GM23338 (cell line): ENCODE measurements at regions not wholly inside any gene's neighbourhood (a gene's known extent, or its start where the extent isn't known, plus 50 kb on each side); places are given as distances from the start of the nearest gene placed in this dataset.

Experiments used
- ATAC-seq: fragments of 200-7000 bp; cut with Tn5 transposase; 3 replicates; pipeline ENCODE4 v1.9.1; 2020
- DNase-seq: peaks from one replicate; pipeline ENCODE4 v3.0.0-alpha.2; 2015; ENCODE audit warnings: low spot score
- H2AFZ ChIP-seq: fragments of 200-600 bp; sonication (generic); 2 replicates; pipeline ENCODE4 v1.8.0; 2016; ENCODE audit warnings: antibody characterized with exemption, mild to moderate bottlenecking, moderate library complexity
- H3F3A ChIP-seq: fragments of 200-600 bp; sonication (generic); replicated peaks from 2 replicates; pipeline ENCODE4 v1.8.0; 2017; ENCODE audit warnings: antibody characterized with exemption, mixed run types, low read depth
- H3K27ac ChIP-seq: fragments of 200-600 bp; sonication (generic); 2 replicates; pipeline ENCODE4 v1.6.1; 2016; ENCODE audit warnings: low read depth
- H3K27me3 ChIP-seq: fragments of 200-600 bp; sonication (generic); 2 replicates; pipeline ENCODE4 v1.8.0; 2016; ENCODE audit warnings: mild to moderate bottlenecking, mixed run types, moderate library complexity; ENCODE audit not compliant: insufficient read depth
- H3K36me3 ChIP-seq: fragments of 200-600 bp; sonication (generic); 2 replicates; pipeline ENCODE4 v1.8.0; 2016; ENCODE audit warnings: mild to moderate bottlenecking; ENCODE audit not compliant: insufficient read depth
- H3K4me1 ChIP-seq: fragments of 200-600 bp; sonication (generic); 2 replicates; pipeline ENCODE4 v1.8.0; 2016; ENCODE audit warnings: mild to moderate bottlenecking, moderate library complexity; ENCODE audit not compliant: insufficient read depth
- H3K4me2 ChIP-seq: fragments of 200-600 bp; sonication (generic); 2 replicates; pipeline ENCODE4 v1.7.1; 2017; ENCODE audit warnings: mixed run types
- H3K4me3 ChIP-seq: fragments of 200-600 bp; sonication (generic); 2 replicates; pipeline ENCODE4 v1.6.1; 2016; ENCODE audit warnings: mixed run types
- H3K79me2 ChIP-seq: fragments of 200-600 bp; sonication (generic); replicated peaks from 2 replicates; pipeline ENCODE4 v1.8.0; 2017; ENCODE audit warnings: mild to moderate bottlenecking; ENCODE audit not compliant: insufficient read depth
- H3K9me2 ChIP-seq: fragments of 200-600 bp; sonication (generic); 2 replicates; pipeline ENCODE4 v1.8.0; 2017; ENCODE audit not compliant: insufficient read depth
- H4K20me1 ChIP-seq: fragments of 200-600 bp; sonication (generic); replicated peaks from 2 replicates; pipeline ENCODE4 v1.8.0; 2017; ENCODE audit warnings: mild to moderate bottlenecking; ENCODE audit not compliant: insufficient read depth
- H3K27ac Mint-ChIP-seq: 2 replicates; pipeline ENCODE4 v1.8.0; 2020; ENCODE audit warnings: inconsistent platforms, mild to moderate bottlenecking, moderate library complexity, mixed read lengths
- H3K27me3 Mint-ChIP-seq: 3 replicates; pipeline ENCODE4 v1.8.0; 2022; ENCODE audit warnings: low read depth, mild to moderate bottlenecking, moderate library complexity, mixed read lengths, inconsistent platforms; ENCODE audit not compliant: insufficient read depth, poor library complexity
- H3K36me3 Mint-ChIP-seq: 3 replicates; pipeline ENCODE4 v1.8.0; 2021; ENCODE audit warnings: low read depth, mild to moderate bottlenecking, inconsistent platforms, moderate library complexity, mixed read lengths
- H3K4me1 Mint-ChIP-seq: 3 replicates; pipeline ENCODE4 v1.8.0; 2020; ENCODE audit warnings: mild to moderate bottlenecking, inconsistent platforms, mixed read lengths
- H3K4me3 Mint-ChIP-seq: 3 replicates; pipeline ENCODE4 v1.8.0; 2021; ENCODE audit warnings: moderate library complexity, mild to moderate bottlenecking, inconsistent platforms, mixed read lengths
- H3K9me3 Mint-ChIP-seq: 3 replicates; pipeline ENCODE4 v1.8.0; 2020; ENCODE audit warnings: moderate library complexity, mild to moderate bottlenecking, inconsistent platforms, mixed read lengths
- CREB1 ChIP-seq: fragments of 250-450 bp; sonication (Bioruptor Pico); IDR thresholded peaks from 2 replicates; pipeline ENCODE4 v1.5.0; 2020; ENCODE audit warnings: low read depth, mild to moderate bottlenecking, moderate library complexity
- EZH2 ChIP-seq: fragments of 200-600 bp; sonication (generic); IDR thresholded peaks from one replicate; pipeline ENCODE4 v1.8.0; 2017; ENCODE audit warnings: antibody characterized with exemption, mild to moderate bottlenecking, low read depth; ENCODE audit not compliant: unreplicated experiment
- EZH2phosphoT487 ChIP-seq: fragments of 200-600 bp; sonication (generic); IDR thresholded peaks from one replicate; pipeline ENCODE4 v1.8.1; 2018; ENCODE audit warnings: antibody characterized with exemption; ENCODE audit not compliant: unreplicated experiment
- JUNB ChIP-seq: IDR thresholded peaks from one replicate; pipeline ENCODE4 v1.6.1; 2016; ENCODE audit warnings: antibody characterized with exemption; ENCODE audit not compliant: unreplicated experiment
- NANOG ChIP-seq: IDR thresholded peaks from 2 replicates; pipeline ENCODE4 v1.6.1; 2016; ENCODE audit warnings: antibody characterized with exemption, borderline replicate concordance
- POLR2AphosphoS5 ChIP-seq: IDR thresholded peaks from 2 replicates; pipeline ENCODE4 v1.6.1; 2016; ENCODE audit warnings: antibody characterized with exemption, low read depth
- STAT1 ChIP-seq: IDR thresholded peaks from one replicate; pipeline ENCODE4 v1.6.1; 2016; ENCODE audit warnings: antibody characterized with exemption; ENCODE audit not compliant: unreplicated experiment
- ZNF114 ChIP-seq: fragments of 250-450 bp; sonication (Bioruptor Pico); IDR thresholded peaks from 2 replicates; pipeline ENCODE4 v1.5.0; 2020; ENCODE audit warnings: mild to moderate bottlenecking, moderate library complexity
- ZNF331 ChIP-seq: fragments of 250-450 bp; sonication (Bioruptor Pico); IDR thresholded peaks from 2 replicates; pipeline ENCODE4 v1.5.0; 2020; ENCODE audit warnings: low read depth, mild to moderate bottlenecking, moderate library complexity
- TF ChIP-seq, protein P1 (sequence below): IDR thresholded peaks from one replicate; pipeline ENCODE4 v1.6.1; 2018; ENCODE audit warnings: antibody characterized with exemption; ENCODE audit not compliant: unreplicated experiment
- TF ChIP-seq, protein P2 (sequence below): fragments of 250-450 bp; sonication (Bioruptor Pico); IDR thresholded peaks from 2 replicates; pipeline ENCODE4 v1.5.0; 2020; ENCODE audit warnings: mild to moderate bottlenecking, moderate library complexity
- TF ChIP-seq, protein P3 (sequence below), 2 experiments: fragments of 200-600 bp in 1 of 2; sonication (generic) in 1 of 2; conservative IDR thresholded peaks; 2 replicates each; pipeline versions ENCODE4 v1.5.1 to v1.6.1; 2016 to 2017; ENCODE audit warnings: antibody characterized with exemption in 2 of 2, low read depth in 2 of 2, mild to moderate bottlenecking in 2 of 2, moderate library complexity in 1 of 2
- TF ChIP-seq, protein P4 (sequence below): IDR thresholded peaks from 2 replicates; pipeline ENCODE4 v1.6.1; 2016; ENCODE audit warnings: antibody characterized with exemption

DNA sequence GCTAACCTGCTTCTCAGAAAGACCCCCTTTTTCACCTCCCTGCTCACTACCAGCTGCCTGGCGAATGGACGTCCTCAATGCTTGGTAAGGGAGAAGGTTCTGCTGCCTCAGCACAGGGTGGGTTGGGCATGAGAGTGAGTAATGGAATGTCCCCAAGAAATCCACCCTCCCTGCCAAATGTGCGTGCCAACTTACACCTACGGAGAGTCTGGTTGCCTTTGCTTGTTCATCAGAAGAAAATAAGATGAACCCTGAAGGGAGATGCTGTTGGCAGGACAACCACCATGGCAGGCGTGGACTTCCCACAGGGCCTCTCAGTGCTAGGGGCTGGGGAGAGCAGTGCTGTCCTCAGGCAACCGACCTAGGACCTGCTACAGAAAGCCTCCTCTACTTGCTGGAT is 106.0 kb downstream of the XCL2 start:
- Mint-ChIP-seq H3K36me3 (no peaks in the 10 kb centered on the region; the same call in 2 of the 3 replicates), H3K27ac (no peak overlapping the region), H3K4me1 (peaks cover 8% of the 10 kb centered on the region; the same call in 1 of the 3 replicates), H3K9me3 (no peaks in the 10 kb centered on the region), H3K4me3 (no peak overlapping the region), H3K27me3 (peaks cover 6% of the 10 kb centered on the region)
- Histone ChIP-seq H3K4me1 (no peaks in the 10 kb centered on the region), H3K4me3 (no peak overlapping the region), H3K9me2 (no peaks in the 10 kb centered on the region), H3K79me2 (no peaks in the 10 kb centered on the region), H3K27me3 (no peaks in the 10 kb centered on the region), H3K4me2 (no peak overlapping the region), H2AFZ (no peak overlapping the region), H3K27ac (no peak overlapping the region), H3F3A (no peaks in the 10 kb centered on the region), H3K36me3 (no peaks in the 10 kb centered on the region), H4K20me1 (no peaks in the 10 kb centered on the region)
- TF ChIP-seq, protein P1, sequence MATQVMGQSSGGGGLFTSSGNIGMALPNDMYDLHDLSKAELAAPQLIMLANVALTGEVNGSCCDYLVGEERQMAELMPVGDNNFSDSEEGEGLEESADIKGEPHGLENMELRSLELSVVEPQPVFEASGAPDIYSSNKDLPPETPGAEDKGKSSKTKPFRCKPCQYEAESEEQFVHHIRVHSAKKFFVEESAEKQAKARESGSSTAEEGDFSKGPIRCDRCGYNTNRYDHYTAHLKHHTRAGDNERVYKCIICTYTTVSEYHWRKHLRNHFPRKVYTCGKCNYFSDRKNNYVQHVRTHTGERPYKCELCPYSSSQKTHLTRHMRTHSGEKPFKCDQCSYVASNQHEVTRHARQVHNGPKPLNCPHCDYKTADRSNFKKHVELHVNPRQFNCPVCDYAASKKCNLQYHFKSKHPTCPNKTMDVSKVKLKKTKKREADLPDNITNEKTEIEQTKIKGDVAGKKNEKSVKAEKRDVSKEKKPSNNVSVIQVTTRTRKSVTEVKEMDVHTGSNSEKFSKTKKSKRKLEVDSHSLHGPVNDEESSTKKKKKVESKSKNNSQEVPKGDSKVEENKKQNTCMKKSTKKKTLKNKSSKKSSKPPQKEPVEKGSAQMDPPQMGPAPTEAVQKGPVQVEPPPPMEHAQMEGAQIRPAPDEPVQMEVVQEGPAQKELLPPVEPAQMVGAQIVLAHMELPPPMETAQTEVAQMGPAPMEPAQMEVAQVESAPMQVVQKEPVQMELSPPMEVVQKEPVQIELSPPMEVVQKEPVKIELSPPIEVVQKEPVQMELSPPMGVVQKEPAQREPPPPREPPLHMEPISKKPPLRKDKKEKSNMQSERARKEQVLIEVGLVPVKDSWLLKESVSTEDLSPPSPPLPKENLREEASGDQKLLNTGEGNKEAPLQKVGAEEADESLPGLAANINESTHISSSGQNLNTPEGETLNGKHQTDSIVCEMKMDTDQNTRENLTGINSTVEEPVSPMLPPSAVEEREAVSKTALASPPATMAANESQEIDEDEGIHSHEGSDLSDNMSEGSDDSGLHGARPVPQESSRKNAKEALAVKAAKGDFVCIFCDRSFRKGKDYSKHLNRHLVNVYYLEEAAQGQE = no peak
- TF ChIP-seq EZH2phosphoT487 = no peak
- TF ChIP-seq, protein P2, sequence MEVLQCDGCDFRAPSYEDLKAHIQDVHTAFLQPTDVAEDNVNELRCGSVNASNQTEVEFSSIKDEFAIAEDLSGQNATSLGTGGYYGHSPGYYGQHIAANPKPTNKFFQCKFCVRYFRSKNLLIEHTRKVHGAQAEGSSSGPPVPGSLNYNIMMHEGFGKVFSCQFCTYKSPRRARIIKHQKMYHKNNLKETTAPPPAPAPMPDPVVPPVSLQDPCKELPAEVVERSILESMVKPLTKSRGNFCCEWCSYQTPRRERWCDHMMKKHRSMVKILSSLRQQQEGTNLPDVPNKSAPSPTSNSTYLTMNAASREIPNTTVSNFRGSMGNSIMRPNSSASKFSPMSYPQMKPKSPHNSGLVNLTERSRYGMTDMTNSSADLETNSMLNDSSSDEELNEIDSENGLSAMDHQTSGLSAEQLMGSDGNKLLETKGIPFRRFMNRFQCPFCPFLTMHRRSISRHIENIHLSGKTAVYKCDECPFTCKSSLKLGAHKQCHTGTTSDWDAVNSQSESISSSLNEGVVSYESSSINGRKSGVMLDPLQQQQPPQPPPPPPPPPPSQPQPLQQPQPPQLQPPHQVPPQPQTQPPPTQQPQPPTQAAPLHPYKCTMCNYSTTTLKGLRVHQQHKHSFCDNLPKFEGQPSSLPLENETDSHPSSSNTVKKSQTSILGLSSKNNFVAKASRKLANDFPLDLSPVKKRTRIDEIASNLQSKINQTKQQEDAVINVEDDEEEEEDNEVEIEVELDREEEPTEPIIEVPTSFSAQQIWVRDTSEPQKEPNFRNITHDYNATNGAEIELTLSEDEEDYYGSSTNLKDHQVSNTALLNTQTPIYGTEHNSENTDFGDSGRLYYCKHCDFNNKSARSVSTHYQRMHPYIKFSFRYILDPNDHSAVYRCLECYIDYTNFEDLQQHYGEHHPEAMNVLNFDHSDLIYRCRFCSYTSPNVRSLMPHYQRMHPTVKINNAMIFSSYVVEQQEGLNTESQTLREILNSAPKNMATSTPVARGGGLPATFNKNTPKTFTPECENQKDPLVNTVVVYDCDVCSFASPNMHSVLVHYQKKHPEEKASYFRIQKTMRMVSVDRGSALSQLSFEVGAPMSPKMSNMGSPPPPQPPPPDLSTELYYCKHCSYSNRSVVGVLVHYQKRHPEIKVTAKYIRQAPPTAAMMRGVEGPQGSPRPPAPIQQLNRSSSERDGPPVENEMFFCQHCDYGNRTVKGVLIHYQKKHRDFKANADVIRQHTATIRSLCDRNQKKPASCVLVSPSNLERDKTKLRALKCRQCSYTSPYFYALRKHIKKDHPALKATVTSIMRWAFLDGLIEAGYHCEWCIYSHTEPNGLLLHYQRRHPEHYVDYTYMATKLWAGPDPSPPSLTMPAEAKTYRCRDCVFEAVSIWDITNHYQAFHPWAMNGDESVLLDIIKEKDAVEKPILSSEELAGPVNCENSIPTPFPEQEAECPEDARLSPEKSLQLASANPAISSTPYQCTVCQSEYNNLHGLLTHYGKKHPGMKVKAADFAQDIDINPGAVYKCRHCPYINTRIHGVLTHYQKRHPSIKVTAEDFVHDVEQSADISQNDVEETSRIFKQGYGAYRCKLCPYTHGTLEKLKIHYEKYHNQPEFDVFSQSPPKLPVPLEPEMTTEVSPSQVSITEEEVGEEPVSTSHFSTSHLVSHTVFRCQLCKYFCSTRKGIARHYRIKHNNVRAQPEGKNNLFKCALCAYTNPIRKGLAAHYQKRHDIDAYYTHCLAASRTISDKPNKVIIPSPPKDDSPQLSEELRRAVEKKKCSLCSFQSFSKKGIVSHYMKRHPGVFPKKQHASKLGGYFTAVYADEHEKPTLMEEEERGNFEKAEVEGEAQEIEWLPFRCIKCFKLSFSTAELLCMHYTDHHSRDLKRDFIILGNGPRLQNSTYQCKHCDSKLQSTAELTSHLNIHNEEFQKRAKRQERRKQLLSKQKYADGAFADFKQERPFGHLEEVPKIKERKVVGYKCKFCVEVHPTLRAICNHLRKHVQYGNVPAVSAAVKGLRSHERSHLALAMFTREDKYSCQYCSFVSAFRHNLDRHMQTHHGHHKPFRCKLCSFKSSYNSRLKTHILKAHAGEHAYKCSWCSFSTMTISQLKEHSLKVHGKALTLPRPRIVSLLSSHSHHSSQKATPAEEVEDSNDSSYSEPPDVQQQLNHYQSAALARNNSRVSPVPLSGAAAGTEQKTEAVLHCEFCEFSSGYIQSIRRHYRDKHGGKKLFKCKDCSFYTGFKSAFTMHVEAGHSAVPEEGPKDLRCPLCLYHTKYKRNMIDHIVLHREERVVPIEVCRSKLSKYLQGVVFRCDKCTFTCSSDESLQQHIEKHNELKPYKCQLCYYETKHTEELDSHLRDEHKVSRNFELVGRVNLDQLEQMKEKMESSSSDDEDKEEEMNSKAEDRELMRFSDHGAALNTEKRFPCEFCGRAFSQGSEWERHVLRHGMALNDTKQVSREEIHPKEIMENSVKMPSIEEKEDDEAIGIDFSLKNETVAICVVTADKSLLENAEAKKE (CRISPR knock-in tag) = no peak
- TF ChIP-seq ZNF331 (CRISPR knock-in tag) = no peak
- TF ChIP-seq, protein P3, sequence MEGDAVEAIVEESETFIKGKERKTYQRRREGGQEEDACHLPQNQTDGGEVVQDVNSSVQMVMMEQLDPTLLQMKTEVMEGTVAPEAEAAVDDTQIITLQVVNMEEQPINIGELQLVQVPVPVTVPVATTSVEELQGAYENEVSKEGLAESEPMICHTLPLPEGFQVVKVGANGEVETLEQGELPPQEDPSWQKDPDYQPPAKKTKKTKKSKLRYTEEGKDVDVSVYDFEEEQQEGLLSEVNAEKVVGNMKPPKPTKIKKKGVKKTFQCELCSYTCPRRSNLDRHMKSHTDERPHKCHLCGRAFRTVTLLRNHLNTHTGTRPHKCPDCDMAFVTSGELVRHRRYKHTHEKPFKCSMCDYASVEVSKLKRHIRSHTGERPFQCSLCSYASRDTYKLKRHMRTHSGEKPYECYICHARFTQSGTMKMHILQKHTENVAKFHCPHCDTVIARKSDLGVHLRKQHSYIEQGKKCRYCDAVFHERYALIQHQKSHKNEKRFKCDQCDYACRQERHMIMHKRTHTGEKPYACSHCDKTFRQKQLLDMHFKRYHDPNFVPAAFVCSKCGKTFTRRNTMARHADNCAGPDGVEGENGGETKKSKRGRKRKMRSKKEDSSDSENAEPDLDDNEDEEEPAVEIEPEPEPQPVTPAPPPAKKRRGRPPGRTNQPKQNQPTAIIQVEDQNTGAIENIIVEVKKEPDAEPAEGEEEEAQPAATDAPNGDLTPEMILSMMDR (conservative IDR thresholded peaks at IDR 0.05; ENCODE audit: low read depth in 2 of 2) = no peak
- TF ChIP-seq NANOG = no peak
- TF ChIP-seq, protein P4, sequence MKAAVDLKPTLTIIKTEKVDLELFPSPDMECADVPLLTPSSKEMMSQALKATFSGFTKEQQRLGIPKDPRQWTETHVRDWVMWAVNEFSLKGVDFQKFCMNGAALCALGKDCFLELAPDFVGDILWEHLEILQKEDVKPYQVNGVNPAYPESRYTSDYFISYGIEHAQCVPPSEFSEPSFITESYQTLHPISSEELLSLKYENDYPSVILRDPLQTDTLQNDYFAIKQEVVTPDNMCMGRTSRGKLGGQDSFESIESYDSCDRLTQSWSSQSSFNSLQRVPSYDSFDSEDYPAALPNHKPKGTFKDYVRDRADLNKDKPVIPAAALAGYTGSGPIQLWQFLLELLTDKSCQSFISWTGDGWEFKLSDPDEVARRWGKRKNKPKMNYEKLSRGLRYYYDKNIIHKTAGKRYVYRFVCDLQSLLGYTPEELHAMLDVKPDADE = no peak
- no peak for TF ChIP-seq JUNB
- no peak for TF ChIP-seq POLR2AphosphoS5
- TF ChIP-seq ZNF114 (CRISPR knock-in tag) = no peak
- TF ChIP-seq CREB1 (CRISPR knock-in tag) = no peak
- TF ChIP-seq EZH2 = no peak
- no peak for TF ChIP-seq STAT1
- no peak for ATAC-seq
- no peak for DNase-seq
